ENCODE measurements at regions not wholly inside any gene's neighbourhood (a gene's known extent, or its start where the extent isn't known, plus 50 kb on each side); places are given as distances from the start of the nearest gene placed in this dataset.
"Not testable (repeated sequence)": the region's sequence is repeated elsewhere in the genome, so short reads cannot be mapped to it uniquely, and the experiment has no call there.

DNA sequence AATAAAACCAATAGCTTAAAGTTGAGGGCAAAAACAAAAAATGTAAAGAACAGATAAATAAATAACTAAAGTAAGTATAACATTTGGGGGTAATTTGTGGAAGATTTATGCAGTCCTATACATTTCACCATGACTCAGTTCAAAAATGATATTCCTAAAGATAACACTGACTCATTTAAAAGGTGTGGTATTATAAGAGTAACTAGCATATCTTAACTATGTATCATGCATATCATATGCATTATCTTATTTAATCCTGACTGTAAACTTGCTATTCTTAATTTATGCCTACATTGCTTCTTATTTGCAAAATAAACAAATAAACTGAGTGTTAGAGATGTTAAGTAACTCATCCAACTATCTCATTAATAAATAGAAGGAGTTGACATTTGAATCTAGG, 726.5 kb upstream of the PKDCC start:
- Mint-ChIP-seq H3K4me1 (ENCODE audit: low read depth in 2 of 2) (no peaks in the 10 kb centered on the region), H3K27me3 (no peaks in the 10 kb centered on the region), H3K9me3 (peaks cover 0 to 5% of the 10 kb centered on the region in 2 donors), H3K36me3 (ENCODE audit: insufficient read depth) (peaks cover 3% of the 10 kb centered on the region), H3K4me3 (no peak overlapping the region), H3K27ac (no peak overlapping the region)
- no peak for DNase-seq
- no peak for ATAC-seq (replicated peaks)

DNA sequence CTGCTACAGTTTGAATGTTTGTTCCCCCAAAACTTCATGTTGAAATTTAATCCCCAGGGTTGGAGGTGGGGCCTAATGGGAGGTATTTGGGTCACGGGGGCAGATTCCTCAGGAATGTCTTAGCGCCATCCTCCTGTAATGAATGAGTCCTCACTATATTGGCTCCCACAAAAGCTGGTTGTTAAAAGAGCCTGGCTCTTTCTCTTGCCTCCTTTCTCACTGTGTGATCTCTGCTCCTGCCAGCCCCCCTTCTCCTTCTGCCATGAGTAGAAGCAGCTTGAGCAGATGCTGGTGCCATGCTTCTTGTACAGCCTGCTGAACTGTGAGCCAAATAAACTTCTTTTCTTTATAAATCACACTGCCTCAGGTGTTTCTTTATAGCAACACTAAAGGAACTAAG, 721.0 kb upstream of the PKDCC start:
- H3K27me3 Mint-ChIP-seq, result no peaks in the 10 kb centered on the region
- H3K36me3 Mint-ChIP-seq (ENCODE audit: insufficient read depth), result peaks cover 3% of the 10 kb centered on the region
- DNase-seq (no peak), ATAC-seq (replicated peaks) (no peak)
- no peaks in the 10 kb centered on the region for H3K4me1 Mint-ChIP-seq (ENCODE audit: low read depth in 2 of 2)
- H3K4me3 Mint-ChIP-seq, result no peak overlapping the region
- H3K27ac Mint-ChIP-seq, result no peak overlapping the region
- peaks cover 0 to 7% of the 10 kb centered on the region in 2 donors for H3K9me3 Mint-ChIP-seq

DNA sequence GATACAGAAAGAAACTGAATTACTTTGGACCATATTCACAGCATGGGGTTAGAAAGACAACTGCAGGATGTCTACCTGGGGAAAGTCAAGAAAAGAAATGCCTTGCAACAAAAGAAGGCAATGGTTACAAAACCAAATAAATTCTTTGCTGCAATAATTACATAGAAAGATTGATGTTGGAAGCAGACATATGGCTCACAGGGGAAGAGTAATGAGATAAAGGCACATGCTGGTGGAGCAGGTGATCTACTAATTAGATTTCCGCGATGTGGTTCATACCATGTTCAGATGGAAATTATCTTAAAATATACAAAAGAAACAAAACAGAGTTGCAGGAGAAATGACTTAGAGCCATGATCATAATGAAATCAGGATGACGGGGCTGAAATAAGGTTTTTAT, 718.8 kb upstream of the PKDCC start:
- Mint-ChIP-seq H3K9me3 (peaks cover 0 to 7% of the 10 kb centered on the region in 2 donors), H3K27ac (no peak overlapping the region), H3K4me1 (ENCODE audit: low read depth in 2 of 2) (no peaks in the 10 kb centered on the region), H3K36me3 (ENCODE audit: insufficient read depth) (no peaks in the 10 kb centered on the region), H3K27me3 (no peaks in the 10 kb centered on the region), H3K4me3 (no peak overlapping the region)
- ATAC-seq (replicated peaks) (no peak), DNase-seq (no peak)

DNA sequence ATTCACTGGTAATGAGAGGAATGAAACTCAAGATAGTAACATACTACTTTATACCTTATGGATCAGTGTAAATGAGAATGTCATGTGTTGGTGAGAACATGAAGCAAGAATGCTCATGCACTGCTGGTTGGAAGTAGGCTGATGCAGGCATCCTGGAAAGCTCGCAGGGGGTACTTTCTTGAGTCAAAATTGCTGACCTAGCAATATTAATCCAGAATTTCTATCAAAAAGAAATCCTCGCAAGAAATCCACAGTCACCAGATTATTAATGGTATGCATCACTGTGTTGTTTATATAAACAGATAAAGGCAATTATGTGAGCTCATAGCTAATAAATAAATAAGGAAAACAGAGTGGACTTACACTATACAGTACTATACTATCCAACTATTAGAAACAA, 713.7 kb upstream of the PKDCC start:
- Mint-ChIP-seq H3K27ac (no peak overlapping the region), H3K27me3 (no peaks in the 10 kb centered on the region), H3K4me1 (ENCODE audit: low read depth in 2 of 2) (no peaks in the 10 kb centered on the region), H3K36me3 (ENCODE audit: insufficient read depth) (no peaks in the 10 kb centered on the region), H3K4me3 (no peak overlapping the region), H3K9me3 (no peaks in the 10 kb centered on the region)
- ATAC-seq (replicated peaks) (no peak), DNase-seq (no peak)

DNA sequence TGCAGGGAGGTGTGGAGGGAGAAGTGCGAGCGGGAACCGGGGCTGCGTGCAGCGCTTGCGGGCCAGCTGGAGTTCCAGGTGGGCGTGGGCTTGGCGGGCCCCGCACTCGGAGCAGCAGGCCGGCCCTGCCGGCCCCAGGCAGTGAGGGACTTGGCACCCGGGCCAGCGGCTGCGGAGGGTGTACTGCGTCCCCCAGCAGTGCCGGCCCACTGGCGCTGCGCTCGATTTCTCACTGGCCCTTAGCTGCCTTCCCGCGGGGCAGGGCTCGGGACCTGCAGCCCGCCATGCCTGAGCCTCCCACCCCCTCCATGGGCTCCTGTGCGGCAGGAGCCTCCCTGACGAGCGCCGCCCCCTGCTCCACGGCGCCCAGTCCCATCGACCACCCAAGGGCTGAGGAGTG, 712.2 kb upstream of the PKDCC start:
- not testable (repeated sequence) for H3K27ac Mint-ChIP-seq; H3K9me3 Mint-ChIP-seq; ATAC-seq (replicated peaks); H3K36me3 Mint-ChIP-seq (ENCODE audit: insufficient read depth); H3K27me3 Mint-ChIP-seq; H3K4me1 Mint-ChIP-seq (ENCODE audit: low read depth in 2 of 2); DNase-seq; H3K4me3 Mint-ChIP-seq

DNA sequence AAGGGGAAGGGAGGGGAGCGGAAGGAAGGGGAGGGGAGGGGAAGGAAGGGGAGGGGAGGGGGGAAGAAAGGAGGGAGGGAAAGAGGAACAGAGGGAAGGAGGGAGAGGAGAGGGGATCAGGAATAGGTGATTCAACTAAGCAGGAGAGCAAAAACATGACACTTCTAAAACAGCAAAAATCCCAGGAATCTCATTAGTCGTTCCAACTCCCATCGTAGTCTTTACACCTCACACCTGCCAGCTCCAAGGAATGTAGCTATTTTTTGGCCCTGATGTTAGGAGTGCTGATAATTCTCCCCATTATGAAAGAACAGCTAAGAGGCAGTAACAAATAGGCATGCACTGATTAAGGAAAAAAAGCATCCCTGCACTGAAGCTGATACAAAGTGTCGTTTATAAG, 709.9 kb upstream of the PKDCC start:
- Mint-ChIP-seq H3K4me1 (ENCODE audit: low read depth in 2 of 2) (no peaks in the 10 kb centered on the region), H3K36me3 (ENCODE audit: insufficient read depth) (no peaks in the 10 kb centered on the region), H3K27me3 (no peaks in the 10 kb centered on the region), H3K4me3 (no peak overlapping the region), H3K27ac (no peak overlapping the region), H3K9me3 (peaks cover 0 to under 1% of the 10 kb centered on the region in 2 donors)
- no peak for DNase-seq
- no peak for ATAC-seq (replicated peaks)

DNA sequence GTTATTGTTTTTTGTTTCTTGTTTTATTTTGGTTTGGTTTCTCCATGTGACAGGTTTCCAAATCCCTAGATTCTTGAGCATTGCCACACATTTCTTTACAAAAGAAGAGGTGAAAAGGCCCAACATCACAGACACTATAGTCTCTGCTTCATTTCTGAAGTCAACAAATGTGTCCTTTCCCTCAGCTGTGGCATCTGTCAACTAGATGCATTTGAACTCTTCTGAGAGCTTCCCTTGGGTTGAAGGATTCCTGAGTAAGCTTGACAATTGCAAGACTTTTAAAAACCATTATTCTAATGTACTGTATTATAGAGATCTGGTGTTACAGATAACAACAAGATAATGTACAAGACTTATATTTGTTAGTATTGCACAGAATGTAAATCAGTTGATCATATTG, 703.3 kb upstream of the PKDCC start:
- Mint-ChIP-seq H3K36me3 (ENCODE audit: insufficient read depth) (peaks cover 2% of the 10 kb centered on the region), H3K9me3 (peaks cover 0 to 4% of the 10 kb centered on the region in 2 donors), H3K4me3 (no peak overlapping the region), H3K27ac (no peak overlapping the region), H3K27me3 (no peaks in the 10 kb centered on the region), H3K4me1 (ENCODE audit: low read depth in 2 of 2) (no peaks in the 10 kb centered on the region)
- DNase-seq (no peak), ATAC-seq (replicated peaks) (no peak)

DNA sequence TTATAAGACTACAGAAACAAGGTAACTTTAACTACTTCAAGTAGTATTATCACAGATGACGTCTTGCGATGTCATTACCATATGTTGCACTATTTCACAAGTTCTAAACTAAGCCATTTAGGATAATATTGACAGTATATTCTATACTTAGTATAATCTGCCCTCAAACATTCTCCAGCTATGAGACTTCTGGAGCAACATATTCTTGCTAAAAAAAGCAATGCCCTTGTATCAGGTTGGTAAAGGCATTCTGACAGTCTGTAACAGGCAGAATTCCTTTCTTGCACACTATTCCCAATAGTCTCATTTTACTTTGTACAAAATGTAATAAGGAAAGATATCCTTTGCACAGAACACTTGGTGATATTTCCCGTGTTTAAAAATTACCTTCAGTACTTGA, 694.8 kb upstream of the PKDCC start:
- Mint-ChIP-seq H3K27me3 (no peaks in the 10 kb centered on the region), H3K9me3 (peaks cover 0 to 5% of the 10 kb centered on the region in 2 donors), H3K27ac (no peak overlapping the region), H3K4me3 (no peak overlapping the region), H3K36me3 (ENCODE audit: insufficient read depth) (no peaks in the 10 kb centered on the region), H3K4me1 (ENCODE audit: low read depth in 2 of 2) (no peaks in the 10 kb centered on the region)
- DNase-seq (no peak), ATAC-seq (replicated peaks) (no peak)

DNA sequence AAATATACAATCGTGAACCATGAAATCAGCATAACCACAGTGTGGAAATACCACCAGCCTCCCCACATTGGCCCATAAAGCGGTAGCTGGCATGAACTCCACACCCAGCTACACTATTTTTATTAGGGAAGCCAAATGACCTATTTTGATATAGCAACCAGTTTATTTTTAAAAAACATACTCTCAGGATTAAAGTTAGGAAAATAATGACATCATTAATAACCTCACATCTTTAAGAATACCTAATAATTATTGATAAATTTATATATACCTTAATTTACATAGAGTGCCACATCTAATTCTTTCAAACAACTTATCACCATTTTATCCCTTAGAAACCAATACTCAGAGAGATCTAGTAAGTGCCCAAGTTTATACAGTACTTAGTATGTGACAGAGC, 692.0 kb upstream of the PKDCC start:
- H3K9me3 Mint-ChIP-seq, result peaks cover 7 to 9% of the 10 kb centered on the region in 2 donors
- no peaks in the 10 kb centered on the region for H3K36me3 Mint-ChIP-seq (ENCODE audit: insufficient read depth)
- H3K4me3 Mint-ChIP-seq, result no peak overlapping the region
- no peak overlapping the region for H3K27ac Mint-ChIP-seq
- H3K27me3 Mint-ChIP-seq, result no peaks in the 10 kb centered on the region
- H3K4me1 Mint-ChIP-seq (ENCODE audit: low read depth in 2 of 2), result no peaks in the 10 kb centered on the region
- DNase-seq (no peak), ATAC-seq (replicated peaks) (no peak)

DNA sequence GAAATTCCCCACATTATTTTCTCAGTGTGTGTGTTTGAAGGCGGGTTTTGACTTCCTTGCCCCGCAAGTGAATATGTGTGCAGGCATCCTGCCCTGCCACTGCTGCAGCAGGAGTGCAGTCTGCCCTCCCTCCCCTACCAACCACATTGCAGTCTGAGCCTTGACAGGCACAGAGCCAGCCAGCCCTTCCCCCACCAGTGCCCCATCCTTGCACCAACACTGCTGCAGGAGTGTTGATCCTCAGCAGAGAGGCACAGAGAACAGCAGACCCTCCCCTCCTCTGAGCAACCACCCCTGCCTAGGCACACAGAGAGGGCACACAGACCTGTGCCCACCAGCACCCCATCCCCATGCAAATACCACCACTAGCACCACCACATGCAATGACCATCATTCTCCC, 683.0 kb upstream of the PKDCC start:
- no peaks in the 10 kb centered on the region for H3K36me3 Mint-ChIP-seq (ENCODE audit: insufficient read depth)
- H3K9me3 Mint-ChIP-seq, result peaks cover 7 to 17% of the 10 kb centered on the region in 2 donors
- no peaks in the 10 kb centered on the region for H3K27me3 Mint-ChIP-seq
- H3K4me3 Mint-ChIP-seq, result no peak overlapping the region
- no peak overlapping the region for H3K27ac Mint-ChIP-seq
- no peaks in the 10 kb centered on the region for H3K4me1 Mint-ChIP-seq (ENCODE audit: low read depth in 2 of 2)
- ATAC-seq (replicated peaks), result no peak
- no peak for DNase-seq

DNA sequence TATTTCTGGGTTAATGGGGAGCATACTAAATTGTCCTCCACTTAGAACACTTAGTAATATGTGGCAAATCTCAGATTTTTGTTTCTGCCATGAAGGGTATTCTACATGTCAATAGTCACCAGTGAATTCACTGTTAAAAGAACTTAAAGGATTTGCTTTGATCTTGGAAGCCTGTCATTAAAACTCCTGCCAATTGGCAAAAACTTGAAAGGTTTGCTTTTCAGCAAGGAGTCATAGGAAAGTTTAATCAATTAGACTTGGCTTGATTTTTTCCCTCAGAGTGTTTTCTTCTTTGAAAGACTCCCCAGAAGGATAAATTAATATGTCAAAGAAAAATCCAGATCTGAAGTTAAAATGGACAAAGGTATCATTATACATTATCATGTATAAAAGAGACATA, 671.9 kb upstream of the PKDCC start:
- H3K4me3 Mint-ChIP-seq, result no peak overlapping the region
- H3K4me1 Mint-ChIP-seq (ENCODE audit: low read depth in 2 of 2), result no peaks in the 10 kb centered on the region

DNA sequence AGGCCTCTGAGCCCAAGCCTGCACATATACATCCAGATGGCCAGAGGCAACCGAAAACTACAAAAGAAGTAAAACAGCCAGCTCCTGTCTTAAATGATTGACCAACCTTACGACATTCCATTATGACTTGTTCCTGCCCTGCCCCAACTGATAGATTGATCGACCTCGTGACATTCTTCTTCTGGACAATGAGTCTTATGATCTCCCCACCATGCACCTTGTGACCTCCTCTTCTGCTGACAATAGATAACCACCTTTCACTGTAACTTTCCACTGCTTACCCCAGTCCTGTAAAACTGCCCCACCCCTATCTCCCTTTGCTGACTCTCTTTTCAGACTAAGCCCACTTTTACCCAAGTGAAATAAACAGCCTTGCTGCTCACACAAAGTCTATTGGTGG, 670.0 kb upstream of the PKDCC start:
- Mint-ChIP-seq H3K36me3 (ENCODE audit: insufficient read depth) (no peaks in the 10 kb centered on the region), H3K27ac (no peak overlapping the region), H3K9me3 (no peaks in the 10 kb centered on the region), H3K27me3 (no peaks in the 10 kb centered on the region), H3K4me3 (no peak overlapping the region), H3K4me1 (ENCODE audit: low read depth in 2 of 2) (no peaks in the 10 kb centered on the region)
- DNase-seq (no peak), ATAC-seq (replicated peaks) (no peak)

More for the DNA sequence above, 671.9 kb upstream of the PKDCC start:
- no peak for DNase-seq
- ATAC-seq (replicated peaks), result no peak
- Mint-ChIP-seq H3K36me3 (ENCODE audit: insufficient read depth) (no peaks in the 10 kb centered on the region), H3K27ac (no peak overlapping the region), H3K27me3 (no peaks in the 10 kb centered on the region), H3K9me3 (no peaks in the 10 kb centered on the region)

DNA sequence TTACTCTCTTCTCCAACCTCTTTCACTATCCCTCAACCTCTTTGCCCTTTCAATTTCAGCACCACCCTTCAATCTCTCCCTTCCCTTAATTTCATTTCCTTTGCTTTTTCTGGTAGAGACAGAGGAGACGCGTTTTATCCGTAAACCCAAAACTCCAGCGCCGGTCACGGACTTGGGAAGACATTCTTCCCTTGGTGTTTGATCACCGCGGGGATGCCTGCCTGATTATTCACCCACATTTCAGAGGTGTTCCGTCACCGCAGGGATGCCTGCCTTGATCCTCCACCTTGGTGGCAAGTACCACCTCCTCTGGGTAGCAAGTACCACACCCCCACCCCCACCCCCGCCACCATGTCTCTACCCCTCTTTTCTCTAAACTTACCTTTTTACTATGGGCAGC, 669.4 kb upstream of the PKDCC start:
- no peak overlapping the region for H3K4me3 Mint-ChIP-seq
- no peaks in the 10 kb centered on the region for H3K9me3 Mint-ChIP-seq
- no peaks in the 10 kb centered on the region for H3K27me3 Mint-ChIP-seq
- no peaks in the 10 kb centered on the region for H3K36me3 Mint-ChIP-seq (ENCODE audit: insufficient read depth)
- H3K27ac Mint-ChIP-seq, result no peak overlapping the region
- no peak for ATAC-seq (replicated peaks)
- DNase-seq, result no peak
- no peaks in the 10 kb centered on the region for H3K4me1 Mint-ChIP-seq (ENCODE audit: low read depth in 2 of 2)

DNA sequence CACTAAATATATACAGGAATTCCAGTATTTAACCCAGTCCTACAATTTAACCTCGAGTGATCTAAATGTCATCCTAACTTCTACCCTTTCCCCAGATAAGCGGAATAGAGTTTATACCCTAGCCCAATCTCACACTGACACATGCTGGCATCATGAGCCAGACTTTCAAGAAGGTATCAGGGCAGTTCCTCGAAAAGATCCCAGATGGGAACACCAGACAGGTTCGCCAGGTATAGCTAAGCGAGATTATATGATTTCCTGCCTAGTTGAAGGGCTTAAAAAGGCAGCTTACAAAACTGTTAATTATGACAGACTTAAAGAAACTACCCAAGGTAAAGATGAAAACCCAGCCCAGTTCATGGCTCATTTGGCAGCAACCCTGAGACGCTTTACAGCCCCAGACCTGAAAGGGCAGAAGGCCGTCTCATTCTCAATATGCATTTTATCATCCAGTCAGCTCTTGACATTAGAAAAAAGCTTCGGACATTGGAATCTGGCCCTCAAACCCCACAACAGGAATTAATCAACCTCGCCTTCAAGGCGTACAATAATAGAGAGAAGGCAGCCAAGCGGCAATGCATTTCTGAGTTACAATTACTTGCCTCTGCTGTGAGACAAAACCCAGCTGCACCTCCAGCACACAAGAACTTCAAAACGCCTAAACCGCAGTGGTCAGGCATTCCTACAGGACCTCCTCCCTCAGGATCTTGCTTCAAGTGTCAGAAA, 668.2 kb upstream of the PKDCC start:
- DNase-seq (no peak), ATAC-seq (replicated peaks) (no peak)
- H3K27ac Mint-ChIP-seq, result no peak overlapping the region
- no peak overlapping the region for H3K4me3 Mint-ChIP-seq
- H3K36me3 Mint-ChIP-seq (ENCODE audit: insufficient read depth), result no peaks in the 10 kb centered on the region
- no peaks in the 10 kb centered on the region for H3K9me3 Mint-ChIP-seq
- H3K27me3 Mint-ChIP-seq, result no peaks in the 10 kb centered on the region
- no peaks in the 10 kb centered on the region for H3K4me1 Mint-ChIP-seq (ENCODE audit: low read depth in 2 of 2)

DNA sequence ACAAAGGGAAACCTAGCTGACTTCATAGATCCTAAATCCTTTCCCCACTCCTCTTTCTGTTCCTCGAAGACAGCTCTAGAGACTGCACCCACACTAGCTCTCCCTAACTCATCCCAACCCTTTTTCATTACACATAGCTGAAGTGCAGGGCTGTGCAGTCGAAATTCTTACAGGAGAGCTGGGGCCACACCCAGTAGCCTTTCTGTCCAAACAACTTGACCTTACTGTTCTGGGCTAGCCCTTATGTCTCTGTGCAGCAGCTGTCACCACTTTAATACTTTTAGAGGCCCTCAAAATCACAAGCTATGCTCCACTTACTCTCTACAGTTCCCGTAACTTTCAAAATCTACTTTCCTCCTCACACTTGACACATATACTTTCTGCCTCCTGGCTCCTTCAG, 666.1 kb upstream of the PKDCC start:
- no peak for ATAC-seq (replicated peaks)
- no peak for DNase-seq
- H3K27ac Mint-ChIP-seq, result no peak overlapping the region
- H3K9me3 Mint-ChIP-seq, result no peaks in the 10 kb centered on the region
- no peaks in the 10 kb centered on the region for H3K36me3 Mint-ChIP-seq (ENCODE audit: insufficient read depth)
- H3K4me1 Mint-ChIP-seq (ENCODE audit: low read depth in 2 of 2), result no peaks in the 10 kb centered on the region
- H3K27me3 Mint-ChIP-seq, result no peaks in the 10 kb centered on the region
- no peak overlapping the region for H3K4me3 Mint-ChIP-seq

All from effector memory CD8-positive, alpha-beta T cell (primary cell).